ENCODE measurements at regions not wholly inside any gene's neighbourhood (a gene's known extent, or its start where the extent isn't known, plus 50 kb on each side); places are given as distances from the start of the nearest gene placed in this dataset.

DNA sequence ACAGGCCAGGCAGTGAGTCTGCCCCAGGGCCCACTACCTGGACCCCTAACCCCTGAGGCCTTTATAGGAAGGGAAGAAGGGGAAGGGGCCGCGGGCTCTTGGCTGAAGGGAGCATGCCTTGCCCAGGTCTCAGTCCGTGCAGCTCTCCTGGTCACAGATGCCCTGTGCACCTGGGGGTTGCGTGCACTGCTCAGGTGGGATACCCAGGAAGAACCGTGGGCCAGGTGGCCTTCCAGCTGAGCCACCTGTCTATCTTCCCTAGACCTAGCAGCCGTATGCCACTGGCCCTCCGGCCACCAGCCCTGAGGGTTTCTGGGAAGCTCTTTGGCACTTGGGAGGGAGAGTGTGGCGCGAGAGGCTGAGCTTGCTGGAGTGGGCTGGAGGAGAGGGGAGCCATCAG lies 1178.6 kb downstream of the BRD1 start:
- DNase-seq: no peak

GRCh38 chr22:48647606-48648515 lies 1179.8 kb downstream of the BRD1 start:
- DNase-seq: no peak

GRCh38 chr22:48647051-48647450 lies 1180.6 kb downstream of the BRD1 start:
- DNase-seq: no peak

- DNase-seq: no peak
Measured at GRCh38 chr22:48646216-48646925, 1181.3 kb downstream of the BRD1 start.

- DNase-seq: no peak
Measured at GRCh38 chr22:48645766-48646165, 1181.9 kb downstream of the BRD1 start.

- peak; percentile 1 for DNase-seq
Measured at GRCh38 chr22:48644997-48645396, 1182.7 kb downstream of the BRD1 start.

GRCh38 chr22:48644108-48644507 lies 1183.6 kb downstream of the BRD1 start:
- no peak for DNase-seq

DNA sequence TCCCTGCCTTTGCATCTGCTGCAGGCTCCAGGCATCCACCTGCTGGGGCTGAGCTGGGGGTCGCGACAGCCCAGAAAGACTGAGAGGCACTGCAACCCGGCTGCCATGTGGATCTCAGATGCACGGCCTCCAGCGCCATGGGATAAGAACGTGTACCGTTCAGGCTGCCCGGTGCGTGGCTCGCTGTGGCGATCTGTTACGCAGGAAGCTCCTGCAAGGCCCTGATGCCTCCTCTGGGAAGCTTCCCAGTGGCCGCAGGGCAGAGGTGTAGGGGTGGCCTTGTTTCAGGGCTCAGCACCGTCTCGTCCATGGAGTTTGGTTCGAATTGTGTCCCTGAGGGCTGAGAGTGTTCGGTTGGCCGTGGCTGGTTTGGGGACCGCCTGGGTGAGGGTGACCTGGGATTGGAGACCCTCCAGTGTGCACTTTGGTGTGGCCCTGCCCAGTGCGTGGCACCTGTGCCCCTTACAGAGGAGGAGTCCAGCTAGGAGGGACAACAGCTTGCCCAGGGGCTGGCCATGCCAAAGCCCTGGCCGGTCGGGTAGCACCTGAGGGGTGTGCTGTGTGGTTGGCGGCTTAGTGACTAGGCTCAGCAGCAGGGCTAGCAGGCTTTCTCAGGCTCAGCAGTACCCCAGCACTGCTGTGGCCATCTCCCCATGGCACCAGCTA lies 1184.5 kb downstream of the BRD1 start:
- no peak for DNase-seq

DNA sequence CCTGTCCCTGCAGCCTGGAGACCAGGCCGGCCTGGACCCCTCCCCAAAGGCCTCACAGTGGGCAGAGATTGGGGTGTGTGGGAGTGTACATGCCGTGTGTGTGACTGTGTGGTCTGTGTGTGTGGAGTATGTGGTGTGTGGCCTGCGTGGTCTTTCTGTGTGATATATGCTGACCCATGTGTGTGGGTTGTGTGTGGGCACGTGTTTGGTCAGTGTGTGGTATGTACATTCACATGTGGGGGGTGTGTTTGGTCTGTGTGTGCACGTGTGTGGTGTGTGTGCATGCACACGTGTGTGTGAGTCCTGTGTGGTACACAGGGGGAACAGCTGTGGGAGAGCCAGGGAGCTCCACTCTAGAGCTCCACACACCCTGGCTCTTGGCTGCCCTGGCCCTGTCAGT lies 1185.1 kb downstream of the BRD1 start:
- DNase-seq: no peak

GRCh38 chr22:48641906-48642475 lies 1185.7 kb downstream of the BRD1 start:
- no peak for DNase-seq

GRCh38 chr22:48640890-48641841 lies 1186.5 kb downstream of the BRD1 start:
- DNase-seq: no peak

GRCh38 chr22:48639896-48640748 lies 1187.6 kb downstream of the BRD1 start:
- no peak for DNase-seq

DNA sequence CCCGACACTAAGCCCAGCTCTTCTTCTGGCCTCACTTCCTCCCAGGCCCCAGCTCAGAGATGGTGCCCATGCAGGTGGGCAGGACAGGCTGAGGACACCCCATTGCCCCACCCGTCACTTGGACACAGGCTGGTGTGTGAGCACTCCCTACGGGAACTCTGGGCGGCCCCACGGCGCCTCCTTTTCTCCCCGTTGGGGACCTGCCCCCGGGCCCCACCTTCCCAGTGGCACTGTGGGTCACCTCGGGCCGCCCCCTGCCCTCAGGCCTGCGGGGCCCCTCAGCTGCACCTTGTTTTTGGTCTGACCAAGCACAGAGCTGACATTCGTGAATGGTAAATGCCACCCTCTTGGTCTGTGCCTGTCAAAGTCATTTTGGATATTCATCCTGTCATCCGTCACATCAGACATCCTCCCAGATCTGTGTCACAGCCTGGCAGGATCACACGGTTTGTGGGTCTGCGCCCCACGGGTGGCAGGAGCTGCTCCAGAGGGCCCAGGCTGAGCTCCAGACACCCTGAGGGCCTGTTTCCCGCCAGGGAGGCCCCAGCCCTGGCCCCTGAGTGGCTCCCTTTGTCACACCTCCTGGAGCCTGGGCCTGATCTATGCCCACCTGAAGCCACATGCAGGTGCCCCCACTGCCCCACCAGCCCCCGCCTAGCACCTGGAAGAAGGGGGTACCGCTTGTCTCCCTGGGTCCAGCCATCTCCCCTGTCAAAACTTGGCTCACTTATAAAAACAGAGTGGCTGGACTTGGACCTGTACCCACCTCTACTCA lies 1188.5 kb downstream of the BRD1 start:
- DNase-seq: no peak

- DNase-seq: no peak
Measured at GRCh38 chr22:48637231-48637630, 1190.4 kb downstream of the BRD1 start.

DNA sequence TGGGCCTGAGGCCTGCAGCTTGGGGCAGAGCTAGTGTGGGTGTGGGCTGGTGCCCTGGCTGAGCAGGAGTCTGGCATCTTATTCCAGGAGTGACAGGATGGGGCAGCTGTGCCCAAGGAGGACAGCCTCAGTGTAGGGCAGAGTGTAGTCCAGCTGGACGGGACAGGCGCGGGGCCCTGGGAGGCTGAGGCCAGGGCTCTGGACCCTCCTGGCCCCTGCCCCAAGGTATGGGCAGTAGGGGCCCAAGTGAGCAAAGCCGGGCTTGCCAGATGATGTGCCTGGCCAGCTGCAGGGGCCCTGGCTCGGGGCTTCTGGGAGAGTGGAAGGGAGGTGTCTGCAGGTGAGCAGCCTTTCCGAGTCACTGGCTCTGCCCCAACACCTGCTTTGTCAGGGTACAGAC lies 1190.9 kb downstream of the BRD1 start:
- no peak for DNase-seq

DNA sequence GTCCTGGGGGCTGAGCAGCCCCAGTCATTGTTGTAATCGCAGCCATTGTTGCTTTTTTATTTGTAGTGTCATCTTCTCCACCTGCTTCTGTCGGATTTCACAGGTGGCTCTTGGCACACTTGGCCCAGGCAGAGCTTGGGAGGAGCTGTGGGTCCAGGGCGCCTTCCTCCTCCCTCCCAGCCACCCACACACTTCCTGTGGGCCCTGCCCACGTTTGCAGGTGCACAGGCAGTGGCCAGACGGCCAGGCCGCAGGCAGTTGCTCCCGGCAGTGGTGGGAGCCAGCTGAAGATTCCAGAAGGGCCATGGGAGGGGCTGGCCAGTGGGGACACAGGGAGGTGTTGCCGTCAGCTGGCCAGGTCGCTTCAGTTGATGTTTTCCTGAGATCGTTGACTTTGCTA lies 1191.9 kb downstream of the BRD1 start:
- no peak for DNase-seq

DNA sequence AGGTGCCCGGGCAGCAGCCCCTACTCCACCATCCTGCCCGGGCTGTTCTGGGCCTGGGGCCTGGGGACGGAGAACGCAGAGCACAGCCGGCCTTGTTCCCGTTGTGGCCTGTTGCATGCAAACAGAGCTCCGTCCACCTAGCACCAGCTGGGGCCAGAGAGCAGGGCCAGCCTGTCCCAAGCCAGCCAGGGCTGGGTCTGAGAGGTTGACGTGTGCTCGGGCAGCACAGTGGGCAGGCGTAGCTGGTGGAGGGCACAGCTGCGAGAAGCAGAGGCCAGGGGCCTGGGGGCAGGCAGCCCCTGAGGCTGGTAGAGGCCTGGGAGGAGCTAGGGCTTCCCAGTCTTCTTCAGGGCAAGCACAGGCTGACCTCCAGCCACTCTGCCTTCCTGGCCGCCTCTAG lies 1192.6 kb downstream of the BRD1 start:
- no peak for DNase-seq

DNA sequence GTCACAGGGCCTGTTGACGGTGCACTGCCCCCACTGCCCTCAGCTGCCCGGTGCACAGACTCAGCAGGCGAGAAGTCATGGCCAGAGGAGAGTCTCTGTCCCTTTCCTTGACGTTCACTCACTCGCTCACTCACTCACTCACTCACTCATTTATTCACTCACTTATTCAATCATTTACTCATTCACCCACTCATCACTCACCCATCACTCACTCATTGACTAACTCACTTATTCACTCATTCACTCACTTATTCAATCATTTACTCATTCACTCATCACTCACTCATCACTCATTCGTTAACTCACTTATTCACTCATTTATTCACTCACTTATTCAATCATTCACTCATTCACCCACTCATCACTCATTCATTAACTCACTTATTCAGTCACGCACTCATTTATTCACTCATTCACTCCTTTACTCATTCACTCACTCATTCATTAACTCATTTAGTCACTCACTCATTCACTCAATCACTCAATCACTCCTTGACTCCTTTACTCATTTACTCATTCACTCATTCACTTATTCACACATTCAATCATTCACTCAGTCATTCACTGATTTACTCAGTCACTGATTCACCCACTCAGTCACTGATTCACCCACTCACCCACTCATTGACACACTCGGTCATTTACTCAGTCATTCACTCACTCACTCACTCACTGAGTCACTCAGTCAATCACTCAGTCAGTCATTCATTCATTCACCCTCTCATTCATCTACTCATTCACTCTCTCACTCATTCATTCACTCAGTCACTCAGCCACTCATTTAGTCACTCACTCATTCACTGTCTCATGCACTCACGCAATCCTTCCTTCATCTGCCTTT lies 1193.5 kb downstream of the BRD1 start:
- DNase-seq: no peak

GRCh38 chr22:48632646-48633246 lies 1194.9 kb downstream of the BRD1 start:
- no peak for DNase-seq
